ENCODE measurements at regions not wholly inside any gene's neighbourhood (a gene's known extent, or its start where the extent isn't known, plus 50 kb on each side); places are given as distances from the start of the nearest gene placed in this dataset.
"Not testable (repeated sequence)": the region's sequence is repeated elsewhere in the genome, so short reads cannot be mapped to it uniquely, and the experiment has no call there.

DNA sequence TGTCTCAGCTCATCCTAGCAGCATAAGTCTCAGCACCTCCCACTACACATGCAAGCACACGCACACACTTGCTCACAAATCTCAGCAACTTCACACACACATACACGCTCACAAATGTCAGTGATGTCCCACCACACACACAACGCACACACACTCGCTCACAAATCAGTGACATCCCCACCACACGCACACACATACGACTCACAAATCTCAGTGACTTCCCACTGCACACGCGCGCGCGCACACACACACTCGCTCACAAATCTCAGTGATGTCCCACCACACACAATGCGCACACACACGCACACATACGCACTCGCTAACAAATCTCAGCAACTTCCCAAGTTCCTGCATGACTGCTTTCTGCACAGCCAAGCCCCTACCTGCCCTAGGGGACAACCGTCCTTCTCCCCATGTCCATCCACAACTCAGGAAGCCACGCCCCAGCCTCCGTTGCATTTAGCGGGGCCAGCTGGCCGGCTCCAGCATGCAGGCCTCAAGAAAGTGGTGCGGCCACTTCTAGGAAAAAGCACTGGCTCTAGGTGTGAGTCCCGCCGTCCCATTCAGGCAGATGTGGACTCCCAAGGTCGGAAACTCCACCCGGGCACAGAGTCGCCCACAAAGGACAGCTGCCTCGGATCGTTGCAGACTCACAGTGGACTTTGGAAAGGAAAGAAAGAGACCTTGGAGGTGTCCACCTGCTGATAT, 180.1 kb upstream of the SALL3 start:
- no peak for DNase-seq (ENCODE audit: low spot score, unreplicated experiment)
- H3K4me3 Mint-ChIP-seq (ENCODE audit: low read depth) = no peak overlapping the region
- H3K36me3 Mint-ChIP-seq (ENCODE audit: insufficient read depth) = no peaks in the 10 kb centered on the region
- H3K27me3 Mint-ChIP-seq = peaks cover 14% of the 10 kb centered on the region
- TF ChIP-seq, protein P1, sequence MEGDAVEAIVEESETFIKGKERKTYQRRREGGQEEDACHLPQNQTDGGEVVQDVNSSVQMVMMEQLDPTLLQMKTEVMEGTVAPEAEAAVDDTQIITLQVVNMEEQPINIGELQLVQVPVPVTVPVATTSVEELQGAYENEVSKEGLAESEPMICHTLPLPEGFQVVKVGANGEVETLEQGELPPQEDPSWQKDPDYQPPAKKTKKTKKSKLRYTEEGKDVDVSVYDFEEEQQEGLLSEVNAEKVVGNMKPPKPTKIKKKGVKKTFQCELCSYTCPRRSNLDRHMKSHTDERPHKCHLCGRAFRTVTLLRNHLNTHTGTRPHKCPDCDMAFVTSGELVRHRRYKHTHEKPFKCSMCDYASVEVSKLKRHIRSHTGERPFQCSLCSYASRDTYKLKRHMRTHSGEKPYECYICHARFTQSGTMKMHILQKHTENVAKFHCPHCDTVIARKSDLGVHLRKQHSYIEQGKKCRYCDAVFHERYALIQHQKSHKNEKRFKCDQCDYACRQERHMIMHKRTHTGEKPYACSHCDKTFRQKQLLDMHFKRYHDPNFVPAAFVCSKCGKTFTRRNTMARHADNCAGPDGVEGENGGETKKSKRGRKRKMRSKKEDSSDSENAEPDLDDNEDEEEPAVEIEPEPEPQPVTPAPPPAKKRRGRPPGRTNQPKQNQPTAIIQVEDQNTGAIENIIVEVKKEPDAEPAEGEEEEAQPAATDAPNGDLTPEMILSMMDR (IDR thresholded peaks at IDR 0.05; ENCODE audit: unreplicated experiment) = no peak
- no peaks in the 10 kb centered on the region for H3K4me1 Mint-ChIP-seq (ENCODE audit: low read depth)
- H3K27ac Mint-ChIP-seq = no peak overlapping the region
- no peaks in the 10 kb centered on the region for H3K9me3 Mint-ChIP-seq (ENCODE audit: low read depth)

GRCh38 chr18:78800102-78800851, 179.3 kb upstream of the SALL3 start:
- not testable (repeated sequence) for H3K9me3 Mint-ChIP-seq (ENCODE audit: low read depth); H3K4me1 Mint-ChIP-seq (ENCODE audit: low read depth); H3K4me3 Mint-ChIP-seq (ENCODE audit: low read depth); DNase-seq (ENCODE audit: low spot score, unreplicated experiment); H3K36me3 Mint-ChIP-seq (ENCODE audit: insufficient read depth); H3K27ac Mint-ChIP-seq
- peaks cover 11% of the 10 kb centered on the region for H3K27me3 Mint-ChIP-seq

DNA sequence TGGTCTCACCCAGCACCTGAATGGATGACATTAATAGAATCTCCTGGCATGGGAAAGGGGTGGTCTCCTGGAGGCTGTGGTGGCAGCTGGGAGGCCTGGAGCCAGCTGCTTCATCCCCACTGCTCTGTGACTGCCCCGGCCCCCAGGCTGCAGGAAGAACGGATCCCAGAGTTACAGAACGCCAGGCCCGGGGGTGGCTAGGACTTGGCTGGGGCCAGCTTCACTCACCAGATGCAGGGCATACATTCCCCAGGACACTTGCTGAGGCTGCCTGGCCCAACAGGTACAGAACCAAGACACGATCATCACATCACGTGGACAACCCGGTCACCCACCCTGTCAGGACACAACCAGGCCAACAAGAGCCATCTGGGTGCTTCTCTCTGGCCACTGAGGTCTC, 178.6 kb upstream of the SALL3 start:
- no peaks in the 10 kb centered on the region for H3K36me3 Mint-ChIP-seq (ENCODE audit: insufficient read depth)
- no peak overlapping the region for H3K4me3 Mint-ChIP-seq (ENCODE audit: low read depth)
- no peak overlapping the region for H3K27ac Mint-ChIP-seq
- peaks cover 11% of the 10 kb centered on the region for H3K27me3 Mint-ChIP-seq
- no peaks in the 10 kb centered on the region for H3K9me3 Mint-ChIP-seq (ENCODE audit: low read depth)
- TF ChIP-seq, protein P1 (IDR thresholded peaks at IDR 0.05; ENCODE audit: unreplicated experiment) = no peak
- no peaks in the 10 kb centered on the region for H3K4me1 Mint-ChIP-seq (ENCODE audit: low read depth)
- no peak for DNase-seq (ENCODE audit: low spot score, unreplicated experiment)

- peaks cover 11% of the 10 kb centered on the region for H3K27me3 Mint-ChIP-seq
- H3K4me1 Mint-ChIP-seq (ENCODE audit: low read depth) = no peaks in the 10 kb centered on the region
- no peaks in the 10 kb centered on the region for H3K36me3 Mint-ChIP-seq (ENCODE audit: insufficient read depth)
- no peak overlapping the region for H3K4me3 Mint-ChIP-seq (ENCODE audit: low read depth)
- TF ChIP-seq, protein P1 (IDR thresholded peaks at IDR 0.05; ENCODE audit: unreplicated experiment) = no peak
- no peaks in the 10 kb centered on the region for H3K9me3 Mint-ChIP-seq (ENCODE audit: low read depth)
- H3K27ac Mint-ChIP-seq = no peak overlapping the region
- DNase-seq (ENCODE audit: low spot score, unreplicated experiment) = no peak
These were observed 176.5 kb upstream of the SALL3 start for GRCh38 chr18:78803104-78803503.

DNA sequence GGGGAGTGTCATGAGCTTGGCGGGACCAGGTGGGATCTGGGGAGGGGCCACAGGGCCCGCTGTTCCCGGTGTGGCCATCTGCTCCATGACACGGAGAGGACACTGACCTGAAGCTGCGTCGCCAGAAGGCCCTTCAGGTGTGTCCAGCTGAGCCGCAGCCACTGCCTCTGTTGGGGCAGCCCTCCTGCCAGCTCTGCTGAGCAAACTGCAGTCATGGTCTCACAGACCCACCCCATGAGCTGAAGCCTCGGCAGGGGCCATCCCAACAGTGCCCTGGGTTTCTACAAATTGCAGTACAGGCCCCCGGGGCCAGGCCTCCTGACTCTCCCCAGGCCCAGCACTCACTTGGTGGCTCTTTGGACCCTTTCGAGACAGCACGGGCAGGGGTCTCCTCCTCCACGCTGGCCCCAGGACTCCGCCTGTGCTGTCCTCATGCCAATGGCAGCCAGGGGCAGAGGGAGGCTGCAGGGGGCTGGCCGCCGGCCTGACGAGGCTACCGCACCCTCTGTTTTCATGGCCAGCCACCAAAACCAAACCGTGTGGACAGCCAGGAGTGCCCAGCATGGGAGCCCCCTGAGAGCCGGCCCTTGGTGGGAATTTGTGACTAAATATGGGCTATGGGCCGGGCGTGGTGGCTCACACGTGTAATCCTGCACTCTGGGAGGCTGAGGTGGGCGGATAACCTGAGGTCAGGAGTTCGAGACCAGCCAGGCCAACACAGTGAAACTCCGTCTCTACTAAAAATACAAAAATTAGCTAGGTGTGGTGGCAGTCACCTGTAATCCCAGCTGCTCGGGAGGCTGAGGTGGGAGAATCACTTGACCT, 175.2 kb upstream of the SALL3 start:
- Mint-ChIP-seq H3K9me3 (ENCODE audit: low read depth) (no peaks in the 10 kb centered on the region), H3K4me1 (ENCODE audit: low read depth) (no peaks in the 10 kb centered on the region), H3K4me3 (ENCODE audit: low read depth) (no peak overlapping the region), H3K27ac (no peak overlapping the region), H3K36me3 (ENCODE audit: insufficient read depth) (no peaks in the 10 kb centered on the region), H3K27me3 (peaks cover 8% of the 10 kb centered on the region)
- no peak for DNase-seq (ENCODE audit: low spot score, unreplicated experiment)
- TF ChIP-seq, protein P1 (IDR thresholded peaks at IDR 0.05; ENCODE audit: unreplicated experiment) = no peak
